Right lobe of liver (tissue), 4 donors: ENCODE measurements at regions not wholly inside any gene's neighbourhood (a gene's known extent, or its start where the extent isn't known, plus 50 kb on each side); places are given as distances from the start of the nearest gene placed in this dataset.

Experiments
- CTCF ChIP-seq, 4 donors: fragments of 200-600 bp in 3 of 4; fragments of 450-650 bp in 1 of 4; IDR thresholded peaks; one replicate each; pipeline versions ENCODE4 v1.5.1 to v1.8.0; 2016 to 2022; ENCODE audit warnings: antibody characterized with exemption in 4 of 4, mild to moderate bottlenecking in 2 of 4
- POLR2A ChIP-seq: fragments of 450-650 bp; IDR thresholded peaks from one replicate; pipeline ENCODE4 v1.6.1; 2017; ENCODE audit warnings: antibody characterized with exemption, mild to moderate bottlenecking
- donor health status: DM: no; HTN: no; CAD: no.
- donor health status: DM: no; HTN: no; CAD: no.
- donor health status: DM: no; HTN: yes; CAD: no.

GRCh38 chr16:85512808-85513115 lies 100.4 kb upstream of the GSE1 start:
- no peak for TF ChIP-seq POLR2A
- TF ChIP-seq CTCF (IDR thresholded peaks at IDR 0.05), result no peak
